ENCODE measurements at regions not wholly inside any gene's neighbourhood (a gene's known extent, or its start where the extent isn't known, plus 50 kb on each side); places are given as distances from the start of the nearest gene placed in this dataset.
A peak's percentile ranks its signal among the peaks of the same experiment; 100 is the strongest.

DNA sequence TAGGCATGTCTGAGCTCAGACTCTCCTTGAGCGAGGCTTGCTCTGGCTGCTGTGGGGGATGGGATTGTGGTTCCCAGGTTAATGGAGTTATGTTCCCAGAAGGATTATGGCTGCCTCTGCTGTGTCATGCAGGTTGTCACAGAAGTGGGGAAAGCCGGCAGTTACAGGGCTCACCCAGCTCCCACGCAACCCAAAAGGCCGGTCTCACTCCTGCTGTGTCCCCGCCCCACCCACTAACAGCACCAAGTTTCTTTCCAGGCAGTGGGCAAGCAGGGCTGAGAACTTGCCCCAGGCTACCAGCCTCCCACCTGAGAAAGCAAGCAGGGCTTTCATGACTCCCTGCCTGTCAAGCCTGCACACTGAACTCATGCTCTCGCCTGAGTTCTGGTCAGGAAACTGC is 750.5 kb downstream of the FRK start (continued):
- TF ChIP-seq, protein P1, sequence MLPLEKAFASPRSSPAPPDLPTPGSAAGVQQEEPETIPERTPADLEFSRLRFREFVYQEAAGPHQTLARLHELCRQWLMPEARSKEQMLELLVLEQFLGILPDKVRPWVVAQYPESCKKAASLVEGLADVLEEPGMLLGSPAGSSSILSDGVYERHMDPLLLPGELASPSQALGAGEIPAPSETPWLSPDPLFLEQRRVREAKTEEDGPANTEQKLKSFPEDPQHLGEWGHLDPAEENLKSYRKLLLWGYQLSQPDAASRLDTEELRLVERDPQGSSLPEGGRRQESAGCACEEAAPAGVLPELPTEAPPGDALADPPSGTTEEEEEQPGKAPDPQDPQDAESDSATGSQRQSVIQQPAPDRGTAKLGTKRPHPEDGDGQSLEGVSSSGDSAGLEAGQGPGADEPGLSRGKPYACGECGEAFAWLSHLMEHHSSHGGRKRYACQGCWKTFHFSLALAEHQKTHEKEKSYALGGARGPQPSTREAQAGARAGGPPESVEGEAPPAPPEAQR (CRISPR knock-in tag; IDR thresholded peaks at IDR 0.05) = no peak
- TF ChIP-seq FOXP1 (CRISPR knock-in tag; IDR thresholded peaks at IDR 0.05; ENCODE audit: borderline replicate concordance) (no peak), TEAD4 (CRISPR knock-in tag; IDR thresholded peaks at IDR 0.05) (no peak), SP1 (CRISPR knock-in tag; conservative IDR thresholded peaks at IDR 0.05) (no peak), ZNF121 (CRISPR knock-in tag; IDR thresholded peaks at IDR 0.05) (no peak), SOX15 (CRISPR knock-in tag; IDR thresholded peaks at IDR 0.05) (no peak), MXD4 (CRISPR knock-in tag; IDR thresholded peaks at IDR 0.05; ENCODE audit: borderline replicate concordance) (no peak), ZBTB21 (CRISPR knock-in tag; IDR thresholded peaks at IDR 0.05; ENCODE audit: borderline replicate concordance) (no peak), ZNF263 (CRISPR knock-in tag; IDR thresholded peaks at IDR 0.05; ENCODE audit: low read depth) (no peak)
- TF ChIP-seq, protein P2, sequence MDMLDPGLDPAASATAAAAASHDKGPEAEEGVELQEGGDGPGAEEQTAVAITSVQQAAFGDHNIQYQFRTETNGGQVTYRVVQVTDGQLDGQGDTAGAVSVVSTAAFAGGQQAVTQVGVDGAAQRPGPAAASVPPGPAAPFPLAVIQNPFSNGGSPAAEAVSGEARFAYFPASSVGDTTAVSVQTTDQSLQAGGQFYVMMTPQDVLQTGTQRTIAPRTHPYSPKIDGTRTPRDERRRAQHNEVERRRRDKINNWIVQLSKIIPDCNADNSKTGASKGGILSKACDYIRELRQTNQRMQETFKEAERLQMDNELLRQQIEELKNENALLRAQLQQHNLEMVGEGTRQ (CRISPR knock-in tag; IDR thresholded peaks at IDR 0.05) = no peak
- TF ChIP-seq, protein P3, sequence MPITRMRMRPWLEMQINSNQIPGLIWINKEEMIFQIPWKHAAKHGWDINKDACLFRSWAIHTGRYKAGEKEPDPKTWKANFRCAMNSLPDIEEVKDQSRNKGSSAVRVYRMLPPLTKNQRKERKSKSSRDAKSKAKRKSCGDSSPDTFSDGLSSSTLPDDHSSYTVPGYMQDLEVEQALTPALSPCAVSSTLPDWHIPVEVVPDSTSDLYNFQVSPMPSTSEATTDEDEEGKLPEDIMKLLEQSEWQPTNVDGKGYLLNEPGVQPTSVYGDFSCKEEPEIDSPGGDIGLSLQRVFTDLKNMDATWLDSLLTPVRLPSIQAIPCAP (CRISPR knock-in tag; IDR thresholded peaks at IDR 0.05) = no peak
- TF ChIP-seq, protein P4, sequence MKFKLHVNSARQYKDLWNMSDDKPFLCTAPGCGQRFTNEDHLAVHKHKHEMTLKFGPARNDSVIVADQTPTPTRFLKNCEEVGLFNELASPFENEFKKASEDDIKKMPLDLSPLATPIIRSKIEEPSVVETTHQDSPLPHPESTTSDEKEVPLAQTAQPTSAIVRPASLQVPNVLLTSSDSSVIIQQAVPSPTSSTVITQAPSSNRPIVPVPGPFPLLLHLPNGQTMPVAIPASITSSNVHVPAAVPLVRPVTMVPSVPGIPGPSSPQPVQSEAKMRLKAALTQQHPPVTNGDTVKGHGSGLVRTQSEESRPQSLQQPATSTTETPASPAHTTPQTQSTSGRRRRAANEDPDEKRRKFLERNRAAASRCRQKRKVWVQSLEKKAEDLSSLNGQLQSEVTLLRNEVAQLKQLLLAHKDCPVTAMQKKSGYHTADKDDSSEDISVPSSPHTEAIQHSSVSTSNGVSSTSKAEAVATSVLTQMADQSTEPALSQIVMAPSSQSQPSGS (CRISPR knock-in tag; IDR thresholded peaks at IDR 0.05; ENCODE audit: borderline replicate concordance, low read depth) = no peak
- TF ChIP-seq, protein P5, sequence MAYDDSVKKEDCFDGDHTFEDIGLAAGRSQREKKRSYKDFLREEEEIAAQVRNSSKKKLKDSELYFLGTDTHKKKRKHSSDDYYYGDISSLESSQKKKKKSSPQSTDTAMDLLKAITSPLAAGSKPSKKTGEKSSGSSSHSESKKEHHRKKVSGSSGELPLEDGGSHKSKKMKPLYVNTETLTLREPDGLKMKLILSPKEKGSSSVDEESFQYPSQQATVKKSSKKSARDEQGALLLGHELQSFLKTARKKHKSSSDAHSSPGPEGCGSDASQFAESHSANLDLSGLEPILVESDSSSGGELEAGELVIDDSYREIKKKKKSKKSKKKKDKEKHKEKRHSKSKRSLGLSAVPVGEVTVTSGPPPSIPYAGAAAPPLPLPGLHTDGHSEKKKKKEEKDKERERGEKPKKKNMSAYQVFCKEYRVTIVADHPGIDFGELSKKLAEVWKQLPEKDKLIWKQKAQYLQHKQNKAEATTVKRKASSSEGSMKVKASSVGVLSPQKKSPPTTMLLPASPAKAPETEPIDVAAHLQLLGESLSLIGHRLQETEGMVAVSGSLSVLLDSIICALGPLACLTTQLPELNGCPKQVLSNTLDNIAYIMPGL (CRISPR knock-in tag; IDR thresholded peaks at IDR 0.05) = no peak

DNA sequence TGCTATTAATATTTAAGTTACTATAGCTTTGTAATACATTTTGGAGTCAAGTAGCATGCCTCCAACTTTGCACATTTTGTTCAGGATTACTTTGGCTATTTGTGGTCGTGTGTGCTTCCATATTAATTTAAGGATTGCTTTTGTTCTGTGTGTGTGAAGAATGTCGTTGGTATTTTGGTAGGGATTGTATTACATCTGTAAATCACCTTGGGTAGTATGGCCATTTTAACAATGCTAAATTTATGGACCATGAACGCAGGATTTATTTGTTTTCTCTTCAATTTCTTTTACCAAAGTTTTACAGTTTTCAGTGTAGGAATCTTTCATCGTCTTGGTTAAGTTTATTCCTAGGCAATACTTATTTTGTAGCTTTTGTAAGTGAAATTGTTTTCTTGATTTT is 758.0 kb downstream of the FRK start:
- no peak overlapping the region for H3K27ac Mint-ChIP-seq
- ATAC-seq = no peak
- TF ChIP-seq MXD4 (CRISPR knock-in tag; IDR thresholded peaks at IDR 0.05; ENCODE audit: borderline replicate concordance) (no peak), ZNF121 (CRISPR knock-in tag; IDR thresholded peaks at IDR 0.05) (no peak), KAT7 (CRISPR knock-in tag; IDR thresholded peaks at IDR 0.05; ENCODE audit: borderline replicate concordance) (no peak), ETV6 (CRISPR knock-in tag; IDR thresholded peaks at IDR 0.05) (no peak), NFYB (CRISPR knock-in tag; conservative IDR thresholded peaks at IDR 0.05; ENCODE audit: low read depth) (no peak)
- TF ChIP-seq, protein P1 (CRISPR knock-in tag; IDR thresholded peaks at IDR 0.05) = no peak
- H3K4me1 Mint-ChIP-seq = 0 out of 2 replicates have a peak, but pooled peaks cover 5% of the 10 kb centered on the region
- CTCF ChIA-PET = no interaction called here
- POLR2A ChIA-PET = no interaction called here
- 0 out of 2 replicates have a peak, but pooled peaks cover under 1% of the 10 kb centered on the region for H3K36me3 Mint-ChIP-seq
- no peak for DNase-seq (ENCODE audit: low spot score)
- peaks cover 17% of the 10 kb centered on the region for H3K9me3 Mint-ChIP-seq
- no peaks in the 10 kb centered on the region for H3K27me3 Mint-ChIP-seq (ENCODE audit: low read depth)
- H3K4me3 Mint-ChIP-seq = no peak overlapping the region

DNA sequence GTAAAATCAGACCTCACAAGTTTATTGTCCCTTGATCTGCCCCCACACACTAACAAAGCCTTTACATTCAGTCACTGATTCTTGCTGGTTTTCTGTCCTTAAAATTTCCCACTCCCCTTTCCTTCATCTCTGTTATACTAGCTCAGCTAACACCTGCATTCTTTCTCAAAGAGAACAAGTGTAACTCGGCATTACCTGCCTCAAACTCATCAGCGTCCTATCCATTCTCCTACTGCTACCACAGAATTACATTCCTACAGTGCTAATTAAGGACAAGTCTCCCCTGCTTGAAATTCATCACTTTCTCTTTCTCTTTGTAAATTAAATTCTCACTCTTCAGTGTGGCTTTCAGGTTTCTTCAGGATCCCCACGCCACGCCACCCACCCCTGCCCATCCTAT is 773.2 kb downstream of the FRK start:
- Mint-ChIP-seq H3K4me1 (peaks cover 10% of the 10 kb centered on the region), H3K4me3 (no peak overlapping the region), H3K36me3 (no peaks in the 10 kb centered on the region), H3K27ac (peak overlapping the region; percentile 18; the same call in 1 of the 2 replicates), H3K27me3 (ENCODE audit: low read depth) (no peaks in the 10 kb centered on the region), H3K9me3 (no peaks in the 10 kb centered on the region)
- ChIA-PET POLR2A (no interaction called here), CTCF (interaction anchor here (0.9 kb wide), 1 partner anchor 1307 kb away, joined by 3 read pairs; no protein-coding TSS in a partner anchor)
- peak; percentile 66 for ATAC-seq
- DNase-seq (ENCODE audit: low spot score) = no peak
- TF ChIP-seq NR1H2 (CRISPR knock-in tag; IDR thresholded peaks at IDR 0.05) (no peak), SMAD3 (CRISPR knock-in tag; IDR thresholded peaks at IDR 0.05; ENCODE audit: borderline replicate concordance) (no peak), ZNF219 (CRISPR knock-in tag; IDR thresholded peaks at IDR 0.05; ENCODE audit: borderline replicate concordance) (no peak)
- TF ChIP-seq, protein P6, sequence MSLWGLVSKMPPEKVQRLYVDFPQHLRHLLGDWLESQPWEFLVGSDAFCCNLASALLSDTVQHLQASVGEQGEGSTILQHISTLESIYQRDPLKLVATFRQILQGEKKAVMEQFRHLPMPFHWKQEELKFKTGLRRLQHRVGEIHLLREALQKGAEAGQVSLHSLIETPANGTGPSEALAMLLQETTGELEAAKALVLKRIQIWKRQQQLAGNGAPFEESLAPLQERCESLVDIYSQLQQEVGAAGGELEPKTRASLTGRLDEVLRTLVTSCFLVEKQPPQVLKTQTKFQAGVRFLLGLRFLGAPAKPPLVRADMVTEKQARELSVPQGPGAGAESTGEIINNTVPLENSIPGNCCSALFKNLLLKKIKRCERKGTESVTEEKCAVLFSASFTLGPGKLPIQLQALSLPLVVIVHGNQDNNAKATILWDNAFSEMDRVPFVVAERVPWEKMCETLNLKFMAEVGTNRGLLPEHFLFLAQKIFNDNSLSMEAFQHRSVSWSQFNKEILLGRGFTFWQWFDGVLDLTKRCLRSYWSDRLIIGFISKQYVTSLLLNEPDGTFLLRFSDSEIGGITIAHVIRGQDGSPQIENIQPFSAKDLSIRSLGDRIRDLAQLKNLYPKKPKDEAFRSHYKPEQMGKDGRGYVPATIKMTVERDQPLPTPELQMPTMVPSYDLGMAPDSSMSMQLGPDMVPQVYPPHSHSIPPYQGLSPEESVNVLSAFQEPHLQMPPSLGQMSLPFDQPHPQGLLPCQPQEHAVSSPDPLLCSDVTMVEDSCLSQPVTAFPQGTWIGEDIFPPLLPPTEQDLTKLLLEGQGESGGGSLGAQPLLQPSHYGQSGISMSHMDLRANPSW (CRISPR knock-in tag; conservative IDR thresholded peaks at IDR 0.05; ENCODE audit: low read depth) = no peak
